Thyroid gland (tissue), 4 donors: ENCODE measurements at regions not wholly inside any gene's neighbourhood (a gene's known extent, or its start where the extent isn't known, plus 50 kb on each side); places are given as distances from the start of the nearest gene placed in this dataset.

Experiments used
- DNase-seq, 2 donors: peaks; one replicate each; pipeline ENCODE4 v3.0.0-alpha.2; 2019
- H3K27ac ChIP-seq, 3 donors: fragments of 200-600 bp; sonication (generic); 1 replicate in 2 of 3; 2 replicates in 1 of 3; pipeline ENCODE4 v1.5.1; 2016 to 2019; ENCODE audit warnings: mild to moderate bottlenecking in 1 of 3, moderate library complexity in 1 of 3
- H3K27me3 ChIP-seq: fragments of 200-600 bp; sonication (generic); one replicate; pipeline ENCODE4 v1.5.1; 2019
- H3K36me3 ChIP-seq, 2 donors: fragments of 200-600 bp; sonication (generic); one replicate each; pipeline ENCODE4 v1.5.1; 2016 to 2019
- H3K4me1 ChIP-seq, 2 donors: fragments of 200-600 bp; sonication (generic); one replicate each; pipeline ENCODE4 v1.5.1; 2017 to 2019
- H3K4me3 ChIP-seq, 3 donors: fragments of 200-600 bp; sonication (generic); replicated peaks in 1 of 3; 1 replicate in 2 of 3; 2 replicates in 1 of 3; pipeline ENCODE4 v1.5.1; 2016; ENCODE audit warnings: mild to moderate bottlenecking in 1 of 3
- H3K9me3 ChIP-seq: fragments of 200-600 bp; sonication (generic); one replicate; pipeline ENCODE4 v1.5.1; 2017
- POLR2A ChIP-seq, 2 donors: fragments of 450-650 bp; IDR thresholded peaks; one replicate each; pipeline ENCODE4 v1.6.1; 2017; ENCODE audit warnings: antibody characterized with exemption in 2 of 2, mild to moderate bottlenecking in 2 of 2, moderate library complexity in 1 of 2
- WGBS, 2 donors: methylation state at CpG; one replicate each; pipeline ENCODE4 v1.1.5; 2017; 5-methylcytosine and 5-hydroxymethylcytosine counted together
- intact Hi-C: fragments of 100-400 bp; cut with DNase I; formaldehyde crosslinking; loops from one replicate; pipeline ENCODE4 v1.15.1; 2023
- TF ChIP-seq, protein P1 (sequence below), 6 experiments: fragments of 200-600 bp in 3 of 6; fragments of 450-650 bp in 3 of 6; sonication (generic) in 3 of 6; IDR thresholded peaks; one replicate each; pipeline ENCODE4 v1.5.1; 2016 to 2019; ENCODE audit warnings: antibody characterized with exemption in 6 of 6, mild to moderate bottlenecking in 2 of 6, inconsistent platforms in 1 of 6, moderate library complexity in 1 of 6

DNA sequence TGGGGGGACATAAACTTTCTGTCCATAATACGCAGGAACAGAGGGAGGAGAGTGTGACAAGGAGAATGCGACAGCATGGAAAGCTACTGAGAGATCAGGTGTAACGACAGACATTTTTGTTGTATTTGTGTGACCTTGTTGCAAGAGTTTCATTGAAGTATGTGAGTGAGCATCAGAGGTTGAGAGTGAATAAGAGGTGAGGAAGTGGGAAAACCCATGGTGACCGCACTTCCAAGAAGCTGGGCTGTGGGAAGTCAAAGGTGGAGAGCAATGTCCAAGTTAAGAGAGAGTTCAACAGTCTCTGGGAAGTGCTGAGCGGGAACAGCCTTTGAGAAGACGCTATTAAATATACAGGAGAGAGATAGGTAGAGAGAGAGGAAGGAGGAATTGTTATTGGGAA, 76.4 kb upstream of the PGRMC2 start:
- intact Hi-C loops: no loop called here
- 95% methylated on average over 6 of the region's 6 CpGs for WGBS, 2 donors
- TF ChIP-seq, protein P1, sequence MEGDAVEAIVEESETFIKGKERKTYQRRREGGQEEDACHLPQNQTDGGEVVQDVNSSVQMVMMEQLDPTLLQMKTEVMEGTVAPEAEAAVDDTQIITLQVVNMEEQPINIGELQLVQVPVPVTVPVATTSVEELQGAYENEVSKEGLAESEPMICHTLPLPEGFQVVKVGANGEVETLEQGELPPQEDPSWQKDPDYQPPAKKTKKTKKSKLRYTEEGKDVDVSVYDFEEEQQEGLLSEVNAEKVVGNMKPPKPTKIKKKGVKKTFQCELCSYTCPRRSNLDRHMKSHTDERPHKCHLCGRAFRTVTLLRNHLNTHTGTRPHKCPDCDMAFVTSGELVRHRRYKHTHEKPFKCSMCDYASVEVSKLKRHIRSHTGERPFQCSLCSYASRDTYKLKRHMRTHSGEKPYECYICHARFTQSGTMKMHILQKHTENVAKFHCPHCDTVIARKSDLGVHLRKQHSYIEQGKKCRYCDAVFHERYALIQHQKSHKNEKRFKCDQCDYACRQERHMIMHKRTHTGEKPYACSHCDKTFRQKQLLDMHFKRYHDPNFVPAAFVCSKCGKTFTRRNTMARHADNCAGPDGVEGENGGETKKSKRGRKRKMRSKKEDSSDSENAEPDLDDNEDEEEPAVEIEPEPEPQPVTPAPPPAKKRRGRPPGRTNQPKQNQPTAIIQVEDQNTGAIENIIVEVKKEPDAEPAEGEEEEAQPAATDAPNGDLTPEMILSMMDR (IDR thresholded peaks at IDR 0.05): no peak
- no peak for TF ChIP-seq POLR2A (IDR thresholded peaks at IDR 0.05)
- peaks cover 4 to 19% of the 10 kb centered on the region in 2 donors for H3K4me1 ChIP-seq
- no peak overlapping the region for H3K4me3 ChIP-seq
- no peaks in the 10 kb centered on the region for H3K36me3 ChIP-seq
- no peaks in the 10 kb centered on the region for H3K27me3 ChIP-seq
- DNase-seq: no peak
- peak overlapping the region; percentile 63 to 79 (median 70) for H3K27ac ChIP-seq
- H3K9me3 ChIP-seq: no peaks in the 10 kb centered on the region

DNA sequence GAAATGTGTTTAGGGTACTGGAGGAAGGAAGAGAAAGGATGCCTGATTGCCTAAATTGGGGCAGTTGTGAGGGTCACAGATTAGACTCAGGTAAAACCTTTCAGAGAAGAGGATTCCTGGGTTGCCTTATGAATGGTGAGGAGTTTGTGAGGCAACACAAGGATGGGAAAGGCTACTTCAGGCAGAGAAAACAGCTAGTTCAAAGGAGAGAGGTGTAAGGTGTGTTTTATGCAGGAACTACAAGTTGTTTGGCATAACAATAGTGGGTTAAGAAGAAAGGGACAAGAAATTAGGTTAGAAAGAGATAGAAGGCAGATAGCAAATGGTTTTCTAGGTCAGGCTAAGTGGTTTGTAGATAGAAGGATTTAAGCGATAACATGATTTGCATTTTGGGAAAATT, 75.1 kb upstream of the PGRMC2 start:
- Histone ChIP-seq H3K27me3 (no peaks in the 10 kb centered on the region), H3K9me3 (no peaks in the 10 kb centered on the region), H3K4me1 (peaks cover 15 to 31% of the 10 kb centered on the region in 2 donors), H3K36me3 (no peaks in the 10 kb centered on the region), H3K27ac (no peak overlapping the region), H3K4me3 (no peak overlapping the region)
- WGBS, 2 donors: 92 to 97% methylated on average over 1 of the region's 1 CpG
- no peak for DNase-seq
- intact Hi-C loops: no loop called here
- no peak for TF ChIP-seq POLR2A (IDR thresholded peaks at IDR 0.05)
- TF ChIP-seq, protein P1 (IDR thresholded peaks at IDR 0.05): no peak

DNA sequence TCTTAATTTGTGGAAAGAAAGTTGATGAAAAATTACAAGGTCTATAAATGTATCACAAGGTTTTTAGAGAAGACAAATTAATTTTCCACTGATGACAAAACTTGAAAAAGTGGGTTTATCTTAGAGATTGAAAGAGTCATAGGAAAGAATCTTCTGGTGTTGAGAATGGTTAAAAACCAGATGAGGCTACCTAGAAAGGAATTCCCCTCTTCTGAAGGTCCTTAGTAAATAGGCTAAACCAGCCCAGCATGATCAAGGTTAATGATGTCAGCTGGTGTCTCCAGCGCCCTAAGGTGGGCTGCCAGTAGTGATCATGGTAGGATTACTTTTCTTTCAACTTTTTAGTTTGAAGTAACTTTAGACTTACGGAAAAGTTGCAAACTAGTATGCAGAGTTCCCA, 71.8 kb upstream of the PGRMC2 start:
- Histone ChIP-seq H3K4me1 (peaks cover 33 to 56% of the 10 kb centered on the region in 2 donors), H3K36me3 (no peaks in the 10 kb centered on the region), H3K9me3 (no peaks in the 10 kb centered on the region), H3K27me3 (no peaks in the 10 kb centered on the region), H3K4me3 (no peak overlapping the region), H3K27ac (peak overlapping the region in 1 of 3 donors; percentile 80)
- 94 to 96% methylated on average over 2 of the region's 2 CpGs for WGBS, 2 donors
- TF ChIP-seq, protein P1 (IDR thresholded peaks at IDR 0.05): no peak
- TF ChIP-seq POLR2A (IDR thresholded peaks at IDR 0.05): no peak
- no peak for DNase-seq
- intact Hi-C loops: no loop called here

DNA sequence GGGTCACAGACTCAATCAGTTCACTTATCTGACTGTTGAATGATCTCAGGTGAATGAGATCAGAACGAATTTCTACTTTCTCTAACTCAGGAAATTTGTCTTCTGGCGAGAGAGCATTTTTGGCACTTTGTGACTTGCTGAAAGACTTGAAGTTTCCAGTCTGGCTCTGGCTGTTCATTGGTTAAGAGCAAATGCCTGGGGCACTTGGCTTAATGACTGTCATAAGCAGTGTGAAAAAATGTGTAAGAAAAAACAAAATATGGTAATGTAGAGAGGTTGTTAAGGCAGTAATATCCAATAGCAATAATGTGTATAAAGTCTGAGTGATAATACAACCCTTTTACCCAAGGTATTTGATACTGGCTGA, 71.3 kb upstream of the PGRMC2 start:
- peak overlapping the region; percentile 8 to 85 (median 80) for H3K27ac ChIP-seq
- no peak overlapping the region for H3K4me3 ChIP-seq
- DNase-seq: no peak
- 43 to 52% methylated on average over 2 of the region's 2 CpGs for WGBS, 2 donors
- H3K9me3 ChIP-seq: no peaks in the 10 kb centered on the region
- intact Hi-C loops: no loop called here
- H3K4me1 ChIP-seq: peaks cover 34 to 56% of the 10 kb centered on the region in 2 donors
- no peak for TF ChIP-seq POLR2A (IDR thresholded peaks at IDR 0.05)
- TF ChIP-seq, protein P1 (IDR thresholded peaks at IDR 0.05): no peak
- H3K27me3 ChIP-seq: no peaks in the 10 kb centered on the region
- H3K36me3 ChIP-seq: no peaks in the 10 kb centered on the region

DNA sequence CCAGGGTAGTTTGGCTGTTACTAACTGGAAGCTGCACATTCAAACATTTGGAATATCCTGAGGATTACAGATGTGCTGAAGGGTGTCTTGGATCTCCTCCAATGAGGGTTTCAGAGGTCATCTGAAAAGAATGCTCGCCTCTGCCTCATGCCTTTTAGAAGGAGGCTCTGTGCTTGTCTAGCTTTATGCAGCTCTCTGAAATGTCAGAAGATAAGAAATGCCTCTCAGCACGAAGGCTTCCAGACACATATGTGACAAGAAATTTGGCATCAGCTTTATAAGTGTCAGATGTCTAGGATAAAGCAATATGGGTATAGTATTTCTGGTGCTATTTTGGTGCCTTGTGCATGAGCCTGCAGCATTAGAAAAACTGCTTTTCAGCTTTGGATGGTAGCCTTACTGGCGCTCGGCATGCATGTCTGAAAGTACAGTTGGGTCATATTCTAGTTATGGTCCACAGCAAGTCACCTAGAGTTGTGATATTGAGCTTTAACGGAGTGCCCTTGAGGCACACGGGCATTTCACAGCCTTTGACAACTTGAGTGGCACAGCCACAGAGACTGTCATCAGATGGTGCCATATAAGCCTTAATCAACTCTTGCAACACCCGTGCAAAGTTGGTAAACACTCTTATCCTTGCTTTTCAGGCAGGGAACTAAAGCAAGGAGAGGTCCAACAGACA, 70.8 kb upstream of the PGRMC2 start:
- DNase-seq: no peak
- TF ChIP-seq, protein P1 (IDR thresholded peaks at IDR 0.05): no peak
- no peak for TF ChIP-seq POLR2A (IDR thresholded peaks at IDR 0.05)
- H3K9me3 ChIP-seq: no peaks in the 10 kb centered on the region
- no peaks in the 10 kb centered on the region for H3K27me3 ChIP-seq
- peaks cover 37 to 60% of the 10 kb centered on the region in 2 donors for H3K4me1 ChIP-seq
- H3K4me3 ChIP-seq: no peak overlapping the region
- intact Hi-C loops: no loop called here
- no peaks in the 10 kb centered on the region for H3K36me3 ChIP-seq
- peak overlapping the region; percentile 8 to 85 (median 80) for H3K27ac ChIP-seq
- WGBS, 2 donors: 75 to 77% methylated on average over 7 of the region's 7 CpGs
